ENCODE measurements at regions not wholly inside any gene's neighbourhood (a gene's known extent, or its start where the extent isn't known, plus 50 kb on each side); places are given as distances from the start of the nearest gene placed in this dataset.

GRCh38 chrX:87337267-87337666 lies 180.3 kb upstream of the KLHL4 start:
- ChIA-PET CTCF (no interaction called here), POLR2A (no interaction called here)
- DNase-seq (ENCODE audit: extremely low spot score): no peak
- no peak for TF ChIP-seq CTCF (IDR thresholded peaks at IDR 0.05; ENCODE audit: control extremely low read depth, extremely low read depth, low read depth, missing control alignments)

- DNase-seq (ENCODE audit: extremely low spot score): no peak
- TF ChIP-seq CTCF (IDR thresholded peaks at IDR 0.05; ENCODE audit: control extremely low read depth, extremely low read depth, low read depth, missing control alignments): peak; percentile 4
- ChIA-PET POLR2A (no interaction called here), CTCF (no interaction called here)
Observed at GRCh38 chrX:87338510-87338909, 179.1 kb upstream of the KLHL4 start.

GRCh38 chrX:87370865-87371264 lies 146.7 kb upstream of the KLHL4 start:
- no peak for TF ChIP-seq CTCF (IDR thresholded peaks at IDR 0.05; ENCODE audit: control extremely low read depth, extremely low read depth, low read depth, missing control alignments)
- no peak for DNase-seq (ENCODE audit: extremely low spot score)

GRCh38 chrX:87374324-87374723 lies 143.3 kb upstream of the KLHL4 start:
- TF ChIP-seq CTCF (IDR thresholded peaks at IDR 0.05; ENCODE audit: control extremely low read depth, extremely low read depth, low read depth, missing control alignments): no peak
- POLR2A ChIA-PET: no interaction called here
- CTCF ChIA-PET: no interaction called here
- DNase-seq (ENCODE audit: extremely low spot score): no peak

More at GRCh38 chrX:87370865-87371264, 146.7 kb upstream of the KLHL4 start:
- ChIA-PET CTCF (no interaction called here), POLR2A (no interaction called here)

GRCh38 chrX:87376896-87377295 lies 140.7 kb upstream of the KLHL4 start:
- no peak for DNase-seq (ENCODE audit: extremely low spot score)
- TF ChIP-seq CTCF (IDR thresholded peaks at IDR 0.05; ENCODE audit: control extremely low read depth, extremely low read depth, low read depth, missing control alignments): no peak
- ChIA-PET CTCF (no interaction called here), POLR2A (no interaction called here)

- ChIA-PET CTCF (no interaction called here), POLR2A (no interaction called here)
- no peak for TF ChIP-seq CTCF (IDR thresholded peaks at IDR 0.05; ENCODE audit: control extremely low read depth, extremely low read depth, low read depth, missing control alignments)
- DNase-seq (ENCODE audit: extremely low spot score): no peak
Observed at GRCh38 chrX:87388381-87388780, 129.2 kb upstream of the KLHL4 start.

GRCh38 chrX:87391742-87392141 lies 125.9 kb upstream of the KLHL4 start:
- ChIA-PET POLR2A (no interaction called here), CTCF (no interaction called here)
- no peak for TF ChIP-seq CTCF (IDR thresholded peaks at IDR 0.05; ENCODE audit: control extremely low read depth, extremely low read depth, low read depth, missing control alignments)
- DNase-seq (ENCODE audit: extremely low spot score): no peak
